HepG2 (cell line): ENCODE measurements at regions not wholly inside any gene's neighbourhood (a gene's known extent, or its start where the extent isn't known, plus 50 kb on each side); places are given as distances from the start of the nearest gene placed in this dataset.

Experiments used
- ATAC-seq: fragments of 200-7000 bp; cut with Tn5 transposase; 3 replicates; pipeline ENCODE4 v1.9.1; 2020; ENCODE audit warnings: mild to moderate bottlenecking, moderate library complexity
- BruUV-seq: library from RNA; stranded (reverse); fragments of 400-500 nt; replicated peaks from 2 replicates; lab custom pipeline; 2021; lab: Mats Ljungman, UMichigan
- CTCF ChIA-PET: fragments of 300-600 bp; formaldehyde crosslinking; extraction: SDS; loops from one replicate; lab custom pipeline; 2021; ENCODE audit warnings: low total read pairs, inconsistent platforms, low intra/inter-chr PET ratio; lab: Yijun Ruan, JAX
- POLR2A ChIA-PET: fragments of 350-600 bp; sonication (Branson Sonifier 250); formaldehyde crosslinking; loops from one replicate; lab custom pipeline; 2020; ENCODE audit warnings: antibody characterized with exemption, inconsistent platforms; lab: Yijun Ruan, JAX
- DNase-seq: peaks from one replicate; pipeline ENCODE4 v3.0.0-alpha.2; 2015; ENCODE audit warnings: low spot score
- FAIRE-seq: peaks from 3 replicates; lab custom pipeline; 2011; peaks lifted over from hg19 to GRCh38; lab: Jason Lieb, UNC
- H2AFZ ChIP-seq: one replicate; pipeline ENCODE4 v1.6.1; 2011; ENCODE audit warnings: low read length, inconsistent platforms
- H3K27ac ChIP-seq: fragments of 300-600 bp; 3 replicates; pipeline ENCODE4 v1.8.0; 2011; ENCODE audit warnings: mixed run types, mild to moderate bottlenecking, mixed read lengths, low read length, inconsistent platforms; ENCODE audit not compliant: insufficient read depth; ENCODE audit errors: extremely low read length
- H3K27me3 ChIP-seq, 2 experiments: fragments of 200-600 bp in 1 of 2; 2 replicates in 1 of 2; 3 replicates in 1 of 2; pipeline versions ENCODE4 v1.6.0 to v1.8.0; 2011; ENCODE audit warnings: low read length in 2 of 2, mild to moderate bottlenecking in 2 of 2, moderate library complexity in 2 of 2, inconsistent platforms in 1 of 2; ENCODE audit not compliant: insufficient read depth in 2 of 2, control insufficient read depth in 1 of 2
- H3K36me3 ChIP-seq, 2 experiments: fragments of 200-600 bp in 1 of 2; replicated peaks in 1 of 2; 2 replicates in 1 of 2; 3 replicates in 1 of 2; pipeline versions ENCODE4 v1.5.1 to v1.8.0; 2011; ENCODE audit warnings: low read length in 2 of 2, inconsistent platforms in 1 of 2; ENCODE audit not compliant: insufficient read depth in 2 of 2, control insufficient read depth in 1 of 2
- H3K4me1 ChIP-seq: 2 replicates; pipeline ENCODE4 v1.5.1; 2012; ENCODE audit warnings: low read length, inconsistent platforms; ENCODE audit not compliant: insufficient read depth
- H3K4me2 ChIP-seq: 2 replicates; pipeline ENCODE4 v1.6.0; 2011; ENCODE audit warnings: low read depth, low read length, inconsistent platforms
- H3K4me3 ChIP-seq, 3 experiments: fragments of 200-600 bp in 1 of 3; sonication (generic), shearing (Covaris generic) in 1 of 3; replicated peaks in 1 of 3; 2 replicates each; pipeline ENCODE4 v1.5.1; 2011 to 2016; ENCODE audit warnings: low read length in 3 of 3, inconsistent platforms in 2 of 3, low read depth in 2 of 3, mild to moderate bottlenecking in 2 of 3, control low read depth in 1 of 3, mixed read lengths in 1 of 3; ENCODE audit not compliant: insufficient read depth in 1 of 3
- H3K79me2 ChIP-seq: one replicate; pipeline ENCODE4 v1.6.1; 2011; ENCODE audit warnings: low read length, inconsistent platforms; ENCODE audit not compliant: insufficient read depth
- H3K9ac ChIP-seq: 2 replicates; pipeline ENCODE4 v1.6.0; 2011; ENCODE audit warnings: mild to moderate bottlenecking, low read depth, low read length, inconsistent platforms; ENCODE audit not compliant: insufficient read depth
- H3K9me3 ChIP-seq: 2 replicates; pipeline ENCODE4 v1.5.1; 2012; ENCODE audit warnings: mild to moderate bottlenecking, low read length
- H4K20me1 ChIP-seq: 2 replicates; pipeline ENCODE4 v1.6.0; 2011; ENCODE audit warnings: inconsistent platforms, mild to moderate bottlenecking, low read length, moderate library complexity; ENCODE audit not compliant: insufficient read depth
- CHD4 ChIP-seq: fragments of 200-600 bp; sonication (generic); IDR thresholded peaks from 2 replicates; pipeline ENCODE4 v1.7.0; 2017; ENCODE audit warnings: mild to moderate bottlenecking, low read length, borderline replicate concordance
- FOXM1 ChIP-seq: sonication (generic); formaldehyde crosslinking; IDR thresholded peaks from 2 replicates; pipeline ENCODE4 v1.5.0; 2020; ENCODE audit warnings: missing genetic modification reagents
- KAT2B ChIP-seq: fragments of 150-350 bp; IDR thresholded peaks from 2 replicates; pipeline ENCODE4 v1.6.1; 2014; ENCODE audit warnings: low read depth, low read length, borderline replicate concordance
- KAT7 ChIP-seq: IDR thresholded peaks from 2 replicates; pipeline ENCODE4 v1.6.1; 2018; ENCODE audit warnings: borderline replicate concordance, missing compliant biosample characterization
- MAFK ChIP-seq, 2 experiments: IDR thresholded peaks in 1 of 2; conservative IDR thresholded peaks in 1 of 2; 2 replicates each; pipeline ENCODE4 v1.6.1; 2011; ENCODE audit warnings: improper control_type of control experiment in 2 of 2, low read length in 2 of 2
- MTA1 ChIP-seq: sonication (generic); formaldehyde crosslinking; IDR thresholded peaks from 2 replicates; pipeline ENCODE4 v1.4.0; 2020; ENCODE audit warnings: missing genetic modification reagents, mild to moderate bottlenecking, borderline replicate concordance
- NFE2L2 ChIP-seq: fragments of 150-350 bp; IDR thresholded peaks from 2 replicates; pipeline ENCODE4 v1.6.1; 2014; ENCODE audit warnings: low read length
- RFX3 ChIP-seq: IDR thresholded peaks from 2 replicates; pipeline ENCODE4 v1.6.1; 2016; ENCODE audit warnings: missing biosample characterization, missing genetic modification reagents
- SIX4 ChIP-seq: sonication (generic); formaldehyde crosslinking; IDR thresholded peaks from 2 replicates; pipeline ENCODE4 v1.4.0; 2020; ENCODE audit warnings: missing genetic modification reagents
- ZBTB7A ChIP-seq: sonication (generic); formaldehyde crosslinking; IDR thresholded peaks from 2 replicates; pipeline ENCODE4 v1.8.0; 2022; ENCODE audit warnings: mild to moderate bottlenecking, missing genetic modification reagents
- ZNF12 ChIP-seq: sonication (generic); formaldehyde crosslinking; IDR thresholded peaks from 2 replicates; pipeline ENCODE4 v1.5.0; 2020; ENCODE audit warnings: missing genetic modification reagents
- ZNF143 ChIP-seq: sonication (generic); formaldehyde crosslinking; IDR thresholded peaks from 2 replicates; pipeline ENCODE4 v1.4.0; 2020; ENCODE audit warnings: missing genetic modification reagents
- ZZZ3 ChIP-seq: sonication (generic); formaldehyde crosslinking; IDR thresholded peaks from 2 replicates; pipeline ENCODE4 v1.4.0; 2020; ENCODE audit warnings: missing genetic modification reagents, mild to moderate bottlenecking, borderline replicate concordance
- in situ Hi-C: cut with HindIII; loops from 2 replicates; pipeline ENCODE4 v1.10.0; 2017; ENCODE audit warnings: low pct_unique_long_range_greater_than_20kb; ENCODE audit not compliant: extremely low pct_ligation_motif_present
- intact Hi-C: fragments of 100-400 bp; cut with micrococcal nuclease; formaldehyde crosslinking; loops from one replicate; pipeline ENCODE4 v1.10.0; 2022; ENCODE audit not compliant: unreplicated experiment
- TF ChIP-seq, protein P1 (sequence below): sonication (generic); formaldehyde crosslinking; IDR thresholded peaks from 2 replicates; pipeline ENCODE4 v1.4.0; 2020; ENCODE audit warnings: low read depth, missing genetic modification reagents
- TF ChIP-seq, protein P2 (sequence below): IDR thresholded peaks from 2 replicates; pipeline ENCODE4 v1.6.1; 2016; ENCODE audit warnings: low read depth, control low read depth

DNA sequence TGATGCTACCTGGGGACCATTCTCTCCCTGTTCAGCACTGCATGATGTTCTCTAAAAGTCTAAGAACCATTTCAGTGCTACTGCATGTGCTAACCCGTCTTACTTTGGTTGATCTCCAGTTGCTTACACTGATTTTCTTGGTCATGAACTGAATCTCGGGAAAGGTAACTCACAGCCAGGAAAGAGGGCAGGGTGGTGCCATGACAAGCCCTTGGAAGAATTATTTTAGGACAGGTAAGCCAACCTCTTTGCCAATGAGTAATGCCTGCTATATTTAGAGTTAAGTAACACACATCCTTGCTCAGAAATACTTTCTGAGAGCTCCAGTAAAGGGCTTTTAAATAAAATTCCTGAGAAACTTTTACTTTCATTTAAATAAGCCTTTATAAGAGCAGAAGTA is 126.7 kb downstream of the ARL4A start (continued):
- TF ChIP-seq KAT2B (no peak), RFX3 (CRISPR knock-in tag) (no peak), ZNF143 (CRISPR knock-in tag) (no peak), ZNF12 (CRISPR knock-in tag) (no peak), KAT7 (CRISPR knock-in tag) (no peak), ZZZ3 (no peak), ZBTB7A (CRISPR knock-in tag) (no peak)
- TF ChIP-seq, protein P1, sequence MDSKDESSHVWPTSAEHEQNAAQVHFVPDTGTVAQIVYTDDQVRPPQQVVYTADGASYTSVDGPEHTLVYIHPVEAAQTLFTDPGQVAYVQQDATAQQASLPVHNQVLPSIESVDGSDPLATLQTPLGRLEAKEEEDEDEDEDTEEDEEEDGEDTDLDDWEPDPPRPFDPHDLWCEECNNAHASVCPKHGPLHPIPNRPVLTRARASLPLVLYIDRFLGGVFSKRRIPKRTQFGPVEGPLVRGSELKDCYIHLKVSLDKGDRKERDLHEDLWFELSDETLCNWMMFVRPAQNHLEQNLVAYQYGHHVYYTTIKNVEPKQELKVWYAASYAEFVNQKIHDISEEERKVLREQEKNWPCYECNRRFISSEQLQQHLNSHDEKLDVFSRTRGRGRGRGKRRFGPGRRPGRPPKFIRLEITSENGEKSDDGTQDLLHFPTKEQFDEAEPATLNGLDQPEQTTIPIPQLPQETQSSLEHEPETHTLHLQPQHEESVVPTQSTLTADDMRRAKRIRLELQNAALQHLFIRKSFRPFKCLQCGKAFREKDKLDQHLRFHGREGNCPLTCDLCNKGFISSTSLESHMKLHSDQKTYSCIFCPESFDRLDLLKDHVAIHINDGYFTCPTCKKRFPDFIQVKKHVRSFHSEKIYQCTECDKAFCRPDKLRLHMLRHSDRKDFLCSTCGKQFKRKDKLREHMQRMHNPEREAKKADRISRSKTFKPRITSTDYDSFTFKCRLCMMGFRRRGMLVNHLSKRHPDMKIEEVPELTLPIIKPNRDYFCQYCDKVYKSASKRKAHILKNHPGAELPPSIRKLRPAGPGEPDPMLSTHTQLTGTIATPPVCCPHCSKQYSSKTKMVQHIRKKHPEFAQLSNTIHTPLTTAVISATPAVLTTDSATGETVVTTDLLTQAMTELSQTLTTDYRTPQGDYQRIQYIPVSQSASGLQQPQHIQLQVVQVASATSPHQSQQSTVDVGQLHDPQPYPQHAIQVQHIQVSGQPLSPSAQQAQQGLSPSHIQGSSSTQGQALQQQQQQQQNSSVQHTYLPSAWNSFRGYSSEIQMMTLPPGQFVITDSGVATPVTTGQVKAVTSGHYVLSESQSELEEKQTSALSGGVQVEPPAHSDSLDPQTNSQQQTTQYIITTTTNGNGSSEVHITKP (CRISPR knock-in tag), result no peak

DNA sequence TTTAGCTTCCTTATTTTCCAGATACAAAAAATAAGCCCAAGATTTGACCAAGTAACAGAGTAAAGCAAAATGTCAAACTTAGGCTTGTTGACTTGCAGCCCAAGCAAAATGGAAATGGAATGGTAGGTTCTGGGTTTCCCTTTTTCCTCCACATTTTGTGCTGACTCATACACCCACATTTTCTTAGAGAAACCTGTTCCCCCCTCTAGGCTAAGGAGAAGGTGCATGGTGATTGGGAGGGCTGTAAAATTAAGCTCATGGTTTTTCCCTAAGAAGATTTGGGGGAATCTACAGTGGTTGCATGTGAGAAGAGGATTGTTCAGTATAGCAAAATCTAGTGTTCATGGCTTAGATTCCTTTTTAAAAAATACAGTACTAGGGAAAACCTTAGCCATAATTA is 127.4 kb downstream of the ARL4A start:
- DNase-seq (no peak), ATAC-seq (no peak), FAIRE-seq (no peak)
- POLR2A ChIA-PET, result no interaction called here
- TF ChIP-seq SIX4 (no peak), FOXM1 (CRISPR knock-in tag) (no peak), MTA1 (CRISPR knock-in tag) (no peak), CHD4 (no peak), NFE2L2 (peak; percentile 34; the same call in 1 of the 2 replicates), MAFK (conservative IDR thresholded peaks at IDR 0.05 in 1 of 2, IDR thresholded peaks at IDR 0.05 in 1 of 2; ENCODE audit: low read length in 2 of 2) (peak in 1 of 2 experiments; percentile 30; a peak in 2 of 4 replicates)
- TF ChIP-seq, protein P2, sequence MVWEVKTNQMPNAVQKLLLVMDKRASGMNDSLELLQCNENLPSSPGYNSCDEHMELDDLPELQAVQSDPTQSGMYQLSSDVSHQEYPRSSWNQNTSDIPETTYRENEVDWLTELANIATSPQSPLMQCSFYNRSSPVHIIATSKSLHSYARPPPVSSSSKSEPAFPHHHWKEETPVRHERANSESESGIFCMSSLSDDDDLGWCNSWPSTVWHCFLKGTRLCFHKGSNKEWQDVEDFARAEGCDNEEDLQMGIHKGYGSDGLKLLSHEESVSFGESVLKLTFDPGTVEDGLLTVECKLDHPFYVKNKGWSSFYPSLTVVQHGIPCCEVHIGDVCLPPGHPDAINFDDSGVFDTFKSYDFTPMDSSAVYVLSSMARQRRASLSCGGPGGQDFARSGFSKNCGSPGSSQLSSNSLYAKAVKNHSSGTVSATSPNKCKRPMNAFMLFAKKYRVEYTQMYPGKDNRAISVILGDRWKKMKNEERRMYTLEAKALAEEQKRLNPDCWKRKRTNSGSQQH (CRISPR knock-in tag), result no peak
- Histone ChIP-seq H3K4me1 (no peaks in the 10 kb centered on the region), H3K9me3 (no peaks in the 10 kb centered on the region), H3K4me2 (no peak overlapping the region), H4K20me1 (no peaks in the 10 kb centered on the region), H3K79me2 (no peaks in the 10 kb centered on the region), H3K9ac (no peak overlapping the region), H3K27ac (no peak overlapping the region), H3K36me3 (no peaks in the 10 kb centered on the region), H3K27me3 (no peaks in the 10 kb centered on the region), H3K4me3 (no peak overlapping the region), H2AFZ (no peak overlapping the region)
- CTCF ChIA-PET, result no interaction called here
- intact Hi-C loops, result no loop called here
- BruUV-seq, result no TSS peak
- in situ Hi-C loops, result no loop called here
